HCT116 (cell line): ENCODE measurements at regions not wholly inside any gene's neighbourhood (a gene's known extent, or its start where the extent isn't known, plus 50 kb on each side); places are given as distances from the start of the nearest gene placed in this dataset.

Experiments
- ATAC-seq: fragments of 200-7000 bp; cut with Tn5 transposase; 2 replicates; pipeline ENCODE4 v1.9.1; 2020; ENCODE audit warnings: mild to moderate bottlenecking, moderate library complexity
- BruUV-seq: library from RNA; stranded (reverse); fragments of 400-500 nt; replicated peaks from 2 replicates; lab custom pipeline; 2021; lab: Mats Ljungman, UMichigan
- CTCF ChIA-PET: fragments of 300-600 bp; sonication (Branson Sonifier 250); formaldehyde crosslinking; loops from one replicate; lab custom pipeline; 2021; ENCODE audit warnings: antibody characterized with exemption; lab: Charles Lee
- POLR2A ChIA-PET: fragments of 300-600, 350-600 bp; sonication (Branson Sonifier 250); formaldehyde crosslinking; loops from one replicate; lab custom pipeline; 2021; ENCODE audit warnings: antibody characterized with exemption; lab: Charles Lee
- RAD21 ChIA-PET, 2 experiments: fragments of 300-600 bp; sonication (Branson Sonifier 250); formaldehyde crosslinking; loops; one replicate each; lab custom pipeline; 2023; ENCODE audit warnings: low total read pairs in 2 of 2; ENCODE audit not compliant: uncharacterized antibody in 2 of 2, unreplicated experiment in 2 of 2, low non-redundant PET in 1 of 2; lab: Charles Lee
- DNase-seq: peaks from one replicate; pipeline ENCODE4 v3.0.0-alpha.2; 2010; ENCODE audit warnings: low read depth, low spot score
- H2AFZ ChIP-seq: fragments of 200-600 bp; shearing (Covaris generic), sonication (generic); 2 replicates; pipeline ENCODE4 v1.6.1; 2017; ENCODE audit warnings: low read depth, mixed run types, mixed read lengths, antibody characterized with exemption, low read length; ENCODE audit not compliant: poor library complexity, severe bottlenecking
- H3K27ac ChIP-seq: 2 replicates; pipeline ENCODE4 v1.5.1; 2012; ENCODE audit warnings: low read depth, low read length
- H3K27me3 ChIP-seq: fragments of 200-600 bp; sonication (generic); 2 replicates; pipeline ENCODE4 v1.6.1; 2016; ENCODE audit warnings: mixed run types, low read length, mixed read lengths; ENCODE audit not compliant: insufficient read depth
- H3K36me3 ChIP-seq, 2 experiments: fragments of 200-500 bp in 1 of 2; fragments of 200-600 bp in 1 of 2; sonication (Bioruptor generic) in 1 of 2; sonication (generic) in 1 of 2; 2 replicates each; pipeline versions ENCODE4 v1.5.1 to v1.6.1; 2014 to 2016; ENCODE audit warnings: low read length in 2 of 2, inconsistent platforms in 1 of 2, mixed read lengths in 1 of 2, mixed run types in 1 of 2; ENCODE audit not compliant: insufficient read depth in 2 of 2, control insufficient read depth in 1 of 2
- H3K4me1 ChIP-seq, 2 experiments: fragments of 200-600 bp in 1 of 2; sonication (generic) in 1 of 2; 2 replicates each; pipeline versions ENCODE4 v1.5.1 to v1.6.1; 2012 to 2017; ENCODE audit warnings: low read length in 2 of 2, inconsistent platforms in 1 of 2, mild to moderate bottlenecking in 1 of 2, mixed read lengths in 1 of 2, mixed run types in 1 of 2, moderate library complexity in 1 of 2; ENCODE audit not compliant: insufficient read depth in 2 of 2, control insufficient read depth in 1 of 2
- H3K4me2 ChIP-seq: fragments of 200-600 bp; sonication (generic); 2 replicates; pipeline ENCODE4 v1.6.1; 2017; ENCODE audit warnings: mixed run types, low read length, mixed read lengths
- H3K4me3 ChIP-seq, 2 experiments: fragments of 200-600 bp in 1 of 2; sonication (generic) in 1 of 2; replicated peaks in 1 of 2; 2 replicates each; pipeline ENCODE4 v1.5.1; 2011 to 2016; ENCODE audit warnings: low read length in 2 of 2, control low read depth in 1 of 2, low read depth in 1 of 2, mild to moderate bottlenecking in 1 of 2, mixed read lengths in 1 of 2, mixed run types in 1 of 2
- H3K79me2 ChIP-seq: fragments of 200-600 bp; sonication (generic); 2 replicates; pipeline ENCODE4 v1.6.1; 2017; ENCODE audit warnings: mild to moderate bottlenecking, mixed run types, low read length, moderate library complexity, mixed read lengths; ENCODE audit not compliant: insufficient read depth
- H3K9ac ChIP-seq: fragments of 200-600 bp; sonication (generic); 2 replicates; pipeline ENCODE4 v1.6.1; 2016; ENCODE audit warnings: low read length, mixed read lengths
- H3K9me2 ChIP-seq: fragments of 200-600 bp; sonication (generic), shearing (Covaris generic); 2 replicates; pipeline ENCODE4 v1.6.1; 2017; ENCODE audit warnings: mixed run types, mild to moderate bottlenecking, moderate library complexity; ENCODE audit not compliant: insufficient read depth
- H3K9me3 ChIP-seq, 2 experiments: fragments of 200-500 bp in 1 of 2; fragments of 200-600 bp in 1 of 2; sonication (Bioruptor generic) in 1 of 2; sonication (generic) in 1 of 2; 2 replicates each; pipeline ENCODE4 v1.6.1; 2014 to 2017; ENCODE audit warnings: low read length in 2 of 2, mixed read lengths in 2 of 2, inconsistent platforms in 1 of 2, low read depth in 1 of 2, mild to moderate bottlenecking in 1 of 2, mixed run types in 1 of 2, moderate library complexity in 1 of 2; ENCODE audit not compliant: control insufficient read depth in 1 of 2, insufficient read depth in 1 of 2
- H4K20me1 ChIP-seq: fragments of 200-600 bp; sonication (generic), shearing (Covaris generic); 2 replicates; pipeline ENCODE4 v1.6.1; 2017; ENCODE audit warnings: mixed run types, mild to moderate bottlenecking, moderate library complexity; ENCODE audit not compliant: insufficient read depth
- ATF3 ChIP-seq: IDR thresholded peaks from 2 replicates; pipeline ENCODE4 v1.6.1; 2012
- EGR1 ChIP-seq: IDR thresholded peaks from 2 replicates; pipeline ENCODE4 v1.6.1; 2012; ENCODE audit warnings: low read depth
- ELF1 ChIP-seq: IDR thresholded peaks from 2 replicates; pipeline ENCODE4 v1.6.1; 2012; ENCODE audit warnings: low read depth, borderline replicate concordance
- POLR2A ChIP-seq: IDR thresholded peaks from 2 replicates; pipeline ENCODE4 v1.7.0; 2011; ENCODE audit warnings: borderline replicate concordance; ENCODE audit not compliant: insufficient read depth, insufficient read length; ENCODE audit errors: extremely low read depth
- POLR2AphosphoS5 ChIP-seq: IDR thresholded peaks from 2 replicates; pipeline ENCODE4 v1.6.1; 2011; ENCODE audit warnings: mild to moderate bottlenecking, low read depth, low read length, moderate library complexity
- RAD21 ChIP-seq: IDR thresholded peaks from 2 replicates; pipeline ENCODE4 v1.6.1; 2012; ENCODE audit warnings: low read depth, mild to moderate bottlenecking
- REST ChIP-seq: IDR thresholded peaks from 2 replicates; pipeline ENCODE4 v1.6.1; 2012; ENCODE audit warnings: low read depth
- SIN3A ChIP-seq: IDR thresholded peaks from 2 replicates; pipeline ENCODE4 v1.6.1; 2012; ENCODE audit warnings: low read depth
- TCF7L2 ChIP-seq: IDR thresholded peaks from 2 replicates; pipeline ENCODE4 v1.7.0; 2011; ENCODE audit warnings: borderline replicate concordance, inconsistent platforms; ENCODE audit not compliant: insufficient read depth, insufficient read length; ENCODE audit errors: extremely low read depth
- YY1 ChIP-seq: IDR thresholded peaks from 2 replicates; pipeline ENCODE4 v1.6.1; 2011; ENCODE audit warnings: low read length, low read depth, moderate library complexity, mild to moderate bottlenecking; ENCODE audit not compliant: insufficient replicate concordance; ENCODE audit errors: extremely low read depth
- ZBTB33 ChIP-seq: IDR thresholded peaks from 2 replicates; pipeline ENCODE4 v1.6.1; 2011; ENCODE audit warnings: mild to moderate bottlenecking, low read length, moderate library complexity; ENCODE audit not compliant: insufficient replicate concordance; ENCODE audit errors: extremely low read depth
- intact Hi-C: fragments of 100-400 bp; cut with micrococcal nuclease; formaldehyde crosslinking; loops from 2 replicates; pipeline ENCODE4 v1.10.0; 2022
- TF ChIP-seq, protein P1 (sequence below), 3 experiments: fragments of 200-600 bp in 1 of 3; sonication (generic) in 1 of 3; IDR thresholded peaks in 2 of 3; conservative IDR thresholded peaks in 1 of 3; 2 replicates each; pipeline ENCODE4 v1.5.1; 2012 to 2017; ENCODE audit warnings: low read depth in 2 of 3, low read length in 2 of 3, antibody characterized with exemption in 1 of 3, borderline replicate concordance in 1 of 3, control low read depth in 1 of 3, mild to moderate bottlenecking in 1 of 3, mixed read lengths in 1 of 3, mixed run types in 1 of 3, moderate library complexity in 1 of 3; ENCODE audit not compliant: insufficient read depth in 1 of 3

GRCh38 chr1:99587008-99587407 lies 58.9 kb upstream of the PALMD start:
- POLR2A ChIA-PET = no interaction called here
- DNase-seq (no peak), ATAC-seq (no peak)
- TF ChIP-seq YY1 (no peak), REST (no peak), ZBTB33 (no peak), EGR1 (no peak), RAD21 (no peak), TCF7L2 (no peak), POLR2A (no peak), ATF3 (no peak), POLR2AphosphoS5 (no peak), ELF1 (no peak), SIN3A (no peak)
- TF ChIP-seq, protein P1, sequence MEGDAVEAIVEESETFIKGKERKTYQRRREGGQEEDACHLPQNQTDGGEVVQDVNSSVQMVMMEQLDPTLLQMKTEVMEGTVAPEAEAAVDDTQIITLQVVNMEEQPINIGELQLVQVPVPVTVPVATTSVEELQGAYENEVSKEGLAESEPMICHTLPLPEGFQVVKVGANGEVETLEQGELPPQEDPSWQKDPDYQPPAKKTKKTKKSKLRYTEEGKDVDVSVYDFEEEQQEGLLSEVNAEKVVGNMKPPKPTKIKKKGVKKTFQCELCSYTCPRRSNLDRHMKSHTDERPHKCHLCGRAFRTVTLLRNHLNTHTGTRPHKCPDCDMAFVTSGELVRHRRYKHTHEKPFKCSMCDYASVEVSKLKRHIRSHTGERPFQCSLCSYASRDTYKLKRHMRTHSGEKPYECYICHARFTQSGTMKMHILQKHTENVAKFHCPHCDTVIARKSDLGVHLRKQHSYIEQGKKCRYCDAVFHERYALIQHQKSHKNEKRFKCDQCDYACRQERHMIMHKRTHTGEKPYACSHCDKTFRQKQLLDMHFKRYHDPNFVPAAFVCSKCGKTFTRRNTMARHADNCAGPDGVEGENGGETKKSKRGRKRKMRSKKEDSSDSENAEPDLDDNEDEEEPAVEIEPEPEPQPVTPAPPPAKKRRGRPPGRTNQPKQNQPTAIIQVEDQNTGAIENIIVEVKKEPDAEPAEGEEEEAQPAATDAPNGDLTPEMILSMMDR (IDR thresholded peaks at IDR 0.05 in 2 of 3, conservative IDR thresholded peaks at IDR 0.05 in 1 of 3; ENCODE audit: borderline replicate concordance in 1 of 3, insufficient read depth in 1 of 3, low read depth in 2 of 3, low read length in 2 of 3) = no peak
- Histone ChIP-seq H3K36me3 (no peaks in the 10 kb centered on the region), H3K4me1 (no peaks in the 10 kb centered on the region), H3K79me2 (no peaks in the 10 kb centered on the region), H3K27ac (no peak overlapping the region), H3K27me3 (no peaks in the 10 kb centered on the region), H2AFZ (no peak overlapping the region), H3K9me3 (no peaks in the 10 kb centered on the region), H3K9me2 (no peaks in the 10 kb centered on the region), H3K4me2 (no peak overlapping the region), H3K4me3 (no peak overlapping the region), H4K20me1 (no peaks in the 10 kb centered on the region), H3K9ac (no peak overlapping the region)
- intact Hi-C loops = no loop called here
- no TSS peak for BruUV-seq
- RAD21 ChIA-PET = no interaction called here
- CTCF ChIA-PET = no interaction called here
